ENCODE measurements at regions not wholly inside any gene's neighbourhood (a gene's known extent, or its start where the extent isn't known, plus 50 kb on each side); places are given as distances from the start of the nearest gene placed in this dataset.

- DNase-seq, result no peak
Observed at GRCh38 chr7:15737601-15738000, 51.1 kb upstream of the MEOX2 start.

All from NCI-H1092 treated with DMSO at 0.1 percent for 48 hours (cell line).